KMS-11 (cell line): ENCODE measurements at regions not wholly inside any gene's neighbourhood (a gene's known extent, or its start where the extent isn't known, plus 50 kb on each side); places are given as distances from the start of the nearest gene placed in this dataset.

Experiments used
- H2AFZ ChIP-seq: fragments of 200-600 bp; sonication (generic); 2 replicates; pipeline ENCODE4 v1.6.1; 2016; ENCODE audit warnings: antibody characterized with exemption, mixed run types, low read depth
- H3K27ac ChIP-seq: fragments of 200-600 bp; sonication (generic); 2 replicates; pipeline ENCODE4 v1.6.1; 2016; ENCODE audit warnings: mild to moderate bottlenecking, mixed run types
- H3K27me3 ChIP-seq: fragments of 200-600 bp; sonication (generic); 2 replicates; pipeline ENCODE4 v1.6.1; 2017; ENCODE audit warnings: mild to moderate bottlenecking, low read depth, mixed run types, moderate library complexity; ENCODE audit not compliant: insufficient read depth
- H3K36me3 ChIP-seq: fragments of 200-600 bp; sonication (generic); 2 replicates; pipeline ENCODE4 v1.6.1; 2017; ENCODE audit warnings: mild to moderate bottlenecking, mixed run types; ENCODE audit not compliant: insufficient read depth
- H3K4me1 ChIP-seq: fragments of 200-600 bp; sonication (generic); 2 replicates; pipeline ENCODE4 v1.6.1; 2016; ENCODE audit warnings: mild to moderate bottlenecking, low read depth, mixed run types; ENCODE audit not compliant: poor library complexity, severe bottlenecking
- H3K4me2 ChIP-seq: fragments of 200-600 bp; sonication (generic); 2 replicates; pipeline ENCODE4 v1.7.0; 2016; ENCODE audit warnings: mild to moderate bottlenecking, mixed run types
- H3K4me3 ChIP-seq: fragments of 200-600 bp; sonication (generic); IDR thresholded peaks from 2 replicates; pipeline ENCODE4 v1.6.1; 2017; ENCODE audit warnings: low read depth, low read length, mixed read lengths; ENCODE audit not compliant: insufficient read depth
- H3K79me2 ChIP-seq: fragments of 200-600 bp; sonication (generic); 2 replicates; pipeline ENCODE4 v1.6.1; 2016; ENCODE audit warnings: low read depth, mixed run types; ENCODE audit not compliant: insufficient read depth
- H3K9ac ChIP-seq: fragments of 200-600 bp; sonication (generic); 2 replicates; pipeline ENCODE4 v1.6.1; 2016; ENCODE audit warnings: mild to moderate bottlenecking, mixed run types
- H4K20me1 ChIP-seq: fragments of 200-600 bp; sonication (generic); 2 replicates; pipeline ENCODE4 v1.6.1; 2016; ENCODE audit warnings: mild to moderate bottlenecking, mixed run types; ENCODE audit not compliant: insufficient read depth
- TF ChIP-seq, protein P1 (sequence below): fragments of 200-600 bp; sonication (generic); conservative IDR thresholded peaks from 2 replicates; pipeline ENCODE4 v1.6.1; 2017; ENCODE audit warnings: low read depth, mild to moderate bottlenecking, antibody characterized with exemption, low read length, moderate library complexity, mixed read lengths

DNA sequence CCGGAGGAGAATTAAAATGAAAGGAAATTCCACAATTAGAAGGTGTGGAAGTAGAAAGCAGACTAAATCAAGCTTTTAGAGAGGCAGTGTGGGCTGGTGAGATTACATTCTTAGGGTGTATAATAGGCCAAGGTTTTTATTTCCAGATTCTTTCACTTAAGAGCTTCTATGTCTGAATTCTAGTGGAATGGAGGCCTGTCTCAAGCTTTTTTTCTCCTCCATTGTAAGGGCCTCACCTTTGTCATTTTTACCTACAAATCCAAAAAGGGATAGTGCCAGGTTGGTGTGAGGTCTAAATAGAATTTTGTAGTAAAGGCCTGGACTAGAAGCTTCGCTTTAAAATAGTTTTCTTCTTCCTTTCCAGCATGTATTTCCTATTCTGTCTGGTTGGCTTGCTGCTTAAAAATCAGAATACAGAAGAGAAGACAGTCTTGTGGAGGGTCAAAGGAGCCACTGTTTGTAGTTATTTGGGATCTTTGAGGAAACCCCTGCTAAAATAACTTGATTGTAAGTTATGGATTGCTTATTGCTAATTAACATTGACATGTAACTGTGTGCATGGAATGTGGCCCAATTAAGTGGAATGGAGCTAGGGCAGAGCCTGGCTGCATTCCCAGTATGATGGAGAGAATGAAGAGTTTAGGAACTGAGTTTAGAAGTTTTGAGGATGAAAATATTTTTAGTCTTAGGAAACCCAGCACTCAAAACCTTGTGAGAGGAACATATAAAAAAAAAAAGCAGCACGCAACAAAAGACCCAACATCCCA lies 162.5 kb upstream of the B3GALT2 start:
- no peak overlapping the region for H3K4me3 ChIP-seq
- H3K4me2 ChIP-seq = no peak overlapping the region
- no peaks in the 10 kb centered on the region for H4K20me1 ChIP-seq
- no peaks in the 10 kb centered on the region for H3K36me3 ChIP-seq
- H3K79me2 ChIP-seq = no peaks in the 10 kb centered on the region
- no peak overlapping the region for H2AFZ ChIP-seq
- no peak overlapping the region for H3K27ac ChIP-seq
- H3K4me1 ChIP-seq = no peaks in the 10 kb centered on the region
- no peak overlapping the region for H3K9ac ChIP-seq
- TF ChIP-seq, protein P1, sequence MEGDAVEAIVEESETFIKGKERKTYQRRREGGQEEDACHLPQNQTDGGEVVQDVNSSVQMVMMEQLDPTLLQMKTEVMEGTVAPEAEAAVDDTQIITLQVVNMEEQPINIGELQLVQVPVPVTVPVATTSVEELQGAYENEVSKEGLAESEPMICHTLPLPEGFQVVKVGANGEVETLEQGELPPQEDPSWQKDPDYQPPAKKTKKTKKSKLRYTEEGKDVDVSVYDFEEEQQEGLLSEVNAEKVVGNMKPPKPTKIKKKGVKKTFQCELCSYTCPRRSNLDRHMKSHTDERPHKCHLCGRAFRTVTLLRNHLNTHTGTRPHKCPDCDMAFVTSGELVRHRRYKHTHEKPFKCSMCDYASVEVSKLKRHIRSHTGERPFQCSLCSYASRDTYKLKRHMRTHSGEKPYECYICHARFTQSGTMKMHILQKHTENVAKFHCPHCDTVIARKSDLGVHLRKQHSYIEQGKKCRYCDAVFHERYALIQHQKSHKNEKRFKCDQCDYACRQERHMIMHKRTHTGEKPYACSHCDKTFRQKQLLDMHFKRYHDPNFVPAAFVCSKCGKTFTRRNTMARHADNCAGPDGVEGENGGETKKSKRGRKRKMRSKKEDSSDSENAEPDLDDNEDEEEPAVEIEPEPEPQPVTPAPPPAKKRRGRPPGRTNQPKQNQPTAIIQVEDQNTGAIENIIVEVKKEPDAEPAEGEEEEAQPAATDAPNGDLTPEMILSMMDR = no peak
- no peaks in the 10 kb centered on the region for H3K27me3 ChIP-seq

DNA sequence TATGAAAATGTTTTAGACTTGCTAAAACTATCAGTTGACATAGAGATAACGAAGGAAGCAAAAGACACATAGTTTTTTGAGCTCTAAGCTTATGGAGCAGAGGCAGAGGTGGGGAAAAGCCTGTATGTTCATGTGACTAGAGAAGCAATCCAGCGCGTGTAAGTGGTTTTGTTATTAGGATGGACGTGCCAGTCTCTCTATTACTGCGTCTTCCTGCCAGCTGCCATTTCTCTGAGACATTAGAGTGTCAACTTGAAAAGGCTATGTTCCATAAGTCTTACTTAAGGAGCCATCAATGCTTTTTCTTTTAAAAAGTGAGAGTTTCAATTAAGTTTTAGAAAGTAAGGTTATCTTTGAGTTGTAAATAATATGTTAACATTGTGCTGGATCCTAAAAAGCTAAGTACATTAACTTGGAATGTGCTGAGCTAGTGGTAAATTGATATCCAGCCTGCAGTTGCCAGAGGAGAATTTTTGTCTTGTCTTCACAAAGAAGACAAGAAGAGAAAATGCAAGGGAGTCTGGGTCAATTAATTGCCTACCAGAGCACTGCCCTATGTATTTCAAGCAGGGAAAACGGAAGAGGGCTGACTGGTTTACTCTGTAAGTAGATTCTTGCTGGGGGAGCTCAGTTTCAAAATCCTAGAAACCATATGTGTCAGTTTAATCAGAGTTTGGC lies 161.8 kb upstream of the B3GALT2 start:
- no peaks in the 10 kb centered on the region for H3K4me1 ChIP-seq
- H2AFZ ChIP-seq = no peak overlapping the region
- no peak overlapping the region for H3K4me2 ChIP-seq
- no peaks in the 10 kb centered on the region for H3K79me2 ChIP-seq
- no peaks in the 10 kb centered on the region for H4K20me1 ChIP-seq
- H3K27ac ChIP-seq = no peak overlapping the region
- TF ChIP-seq, protein P1 = no peak
- no peaks in the 10 kb centered on the region for H3K27me3 ChIP-seq
- no peaks in the 10 kb centered on the region for H3K36me3 ChIP-seq
- H3K4me3 ChIP-seq = no peak overlapping the region
- H3K9ac ChIP-seq = no peak overlapping the region

DNA sequence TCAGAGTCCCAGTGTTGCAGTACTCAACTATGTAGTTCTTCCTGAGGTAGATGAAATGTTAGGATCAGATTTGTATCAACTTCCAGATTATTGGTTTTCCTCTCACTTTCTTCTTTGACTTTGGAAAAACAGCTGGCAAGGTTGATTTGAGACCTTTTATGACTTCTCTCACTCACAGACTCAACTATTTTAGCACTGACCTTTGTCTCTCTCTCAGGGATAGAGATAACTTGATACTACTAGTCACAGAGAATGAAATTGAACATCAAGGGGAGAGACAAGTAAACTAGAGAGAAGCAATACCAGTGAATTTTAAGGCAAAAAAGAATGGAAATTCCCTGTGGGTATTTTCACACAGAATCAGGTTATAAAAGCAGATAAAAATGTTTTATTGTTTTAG lies 159.7 kb upstream of the B3GALT2 start:
- Histone ChIP-seq H3K27ac (no peak overlapping the region), H3K4me2 (no peak overlapping the region), H3K9ac (no peak overlapping the region), H3K4me3 (no peak overlapping the region), H2AFZ (no peak overlapping the region), H3K79me2 (no peaks in the 10 kb centered on the region), H4K20me1 (no peaks in the 10 kb centered on the region), H3K4me1 (no peaks in the 10 kb centered on the region), H3K27me3 (no peaks in the 10 kb centered on the region), H3K36me3 (no peaks in the 10 kb centered on the region)
- TF ChIP-seq, protein P1 = no peak

DNA sequence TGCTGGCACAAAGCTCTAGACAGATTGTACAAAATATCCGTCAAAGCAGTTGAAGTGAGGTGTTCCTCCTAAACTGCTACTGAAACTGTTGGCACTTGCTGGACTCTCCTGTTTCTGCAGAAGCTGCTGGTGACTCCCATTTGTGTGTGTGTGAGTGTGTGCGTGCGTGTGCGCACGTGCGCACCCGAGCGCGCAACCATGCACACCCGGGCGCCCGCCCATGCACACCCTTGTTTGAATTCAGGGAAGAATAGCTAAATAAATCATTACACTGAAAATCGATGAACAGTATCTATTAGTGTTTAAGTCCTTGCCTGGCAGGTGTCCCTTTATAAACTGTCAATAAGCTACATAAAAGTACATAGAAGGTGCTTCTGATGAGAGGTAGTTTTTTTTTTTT lies 156.4 kb upstream of the B3GALT2 start:
- H3K4me2 ChIP-seq = no peak overlapping the region

More for the DNA sequence above, 156.4 kb upstream of the B3GALT2 start:
- Histone ChIP-seq H3K4me1 (peaks cover 7% of the 10 kb centered on the region), H3K27ac (no peak overlapping the region), H3K27me3 (no peaks in the 10 kb centered on the region), H3K36me3 (no peaks in the 10 kb centered on the region), H4K20me1 (no peaks in the 10 kb centered on the region), H3K9ac (no peak overlapping the region), H2AFZ (no peak overlapping the region), H3K79me2 (no peaks in the 10 kb centered on the region), H3K4me3 (no peak overlapping the region)
- TF ChIP-seq, protein P1 = no peak
